KOPT-K1 (cell line): ENCODE measurements at regions not wholly inside any gene's neighbourhood (a gene's known extent, or its start where the extent isn't known, plus 50 kb on each side); places are given as distances from the start of the nearest gene placed in this dataset.

Source experiments
- H3K27ac ChIP-seq: fragments of 200-600 bp; sonication (generic); 2 replicates; pipeline ENCODE4 v1.5.1; 2016; ENCODE audit warnings: antibody characterized with exemption, mild to moderate bottlenecking, low read depth, low read length; ENCODE audit not compliant: poor library complexity, severe bottlenecking
- H3K36me3 ChIP-seq: fragments of 200-600 bp; sonication (generic); 2 replicates; pipeline ENCODE4 v1.5.1; 2017; ENCODE audit warnings: antibody characterized with exemption, mild to moderate bottlenecking, low read length, moderate library complexity; ENCODE audit not compliant: insufficient read depth
- H3K9me3 ChIP-seq: fragments of 200-600 bp; sonication (generic); 2 replicates; pipeline ENCODE4 v1.5.1; 2017; ENCODE audit warnings: antibody characterized with exemption, low read length, mild to moderate bottlenecking; ENCODE audit not compliant: insufficient read depth, poor library complexity, severe bottlenecking

DNA sequence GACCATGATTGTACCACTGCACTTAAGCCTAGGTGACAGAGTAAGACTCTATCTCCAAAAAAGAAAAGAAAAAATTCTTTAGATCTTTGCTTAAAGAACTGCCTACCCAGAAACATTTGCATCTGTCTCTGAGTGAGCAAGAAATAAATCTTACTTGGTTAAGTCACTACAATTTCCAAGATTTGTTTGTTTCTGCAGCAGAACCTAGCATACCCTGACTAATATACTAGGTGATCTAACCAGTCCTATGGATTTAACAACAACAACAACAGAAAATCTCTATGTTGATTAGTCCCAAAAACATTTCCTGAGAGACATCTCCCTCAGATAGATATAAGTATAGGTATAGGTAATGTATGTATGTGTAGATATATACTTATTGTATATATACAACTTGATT is 549.3 kb upstream of the PSMD7 start:
- H3K36me3 ChIP-seq, result no peaks in the 10 kb centered on the region
- H3K27ac ChIP-seq, result no peak overlapping the region
- no peaks in the 10 kb centered on the region for H3K9me3 ChIP-seq

DNA sequence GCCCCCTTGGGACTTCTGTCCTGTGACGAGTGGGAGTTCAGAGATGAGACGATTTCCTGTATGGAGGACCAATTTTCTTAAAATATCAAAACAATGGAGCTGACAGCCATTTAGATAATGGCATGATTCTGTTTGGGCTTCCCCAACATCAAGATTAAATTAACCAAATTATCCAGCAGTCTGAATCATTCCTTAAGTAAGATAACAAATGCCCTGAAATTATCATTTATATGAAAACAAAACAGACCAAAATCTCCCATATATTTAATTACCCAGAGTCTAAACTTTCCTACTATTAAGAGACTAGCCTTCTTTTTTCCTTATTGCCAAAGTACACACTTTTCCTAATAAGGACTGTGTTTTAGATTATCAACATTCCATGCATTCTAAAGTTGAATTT is 550.1 kb upstream of the PSMD7 start:
- H3K36me3 ChIP-seq, result no peaks in the 10 kb centered on the region

DNA sequence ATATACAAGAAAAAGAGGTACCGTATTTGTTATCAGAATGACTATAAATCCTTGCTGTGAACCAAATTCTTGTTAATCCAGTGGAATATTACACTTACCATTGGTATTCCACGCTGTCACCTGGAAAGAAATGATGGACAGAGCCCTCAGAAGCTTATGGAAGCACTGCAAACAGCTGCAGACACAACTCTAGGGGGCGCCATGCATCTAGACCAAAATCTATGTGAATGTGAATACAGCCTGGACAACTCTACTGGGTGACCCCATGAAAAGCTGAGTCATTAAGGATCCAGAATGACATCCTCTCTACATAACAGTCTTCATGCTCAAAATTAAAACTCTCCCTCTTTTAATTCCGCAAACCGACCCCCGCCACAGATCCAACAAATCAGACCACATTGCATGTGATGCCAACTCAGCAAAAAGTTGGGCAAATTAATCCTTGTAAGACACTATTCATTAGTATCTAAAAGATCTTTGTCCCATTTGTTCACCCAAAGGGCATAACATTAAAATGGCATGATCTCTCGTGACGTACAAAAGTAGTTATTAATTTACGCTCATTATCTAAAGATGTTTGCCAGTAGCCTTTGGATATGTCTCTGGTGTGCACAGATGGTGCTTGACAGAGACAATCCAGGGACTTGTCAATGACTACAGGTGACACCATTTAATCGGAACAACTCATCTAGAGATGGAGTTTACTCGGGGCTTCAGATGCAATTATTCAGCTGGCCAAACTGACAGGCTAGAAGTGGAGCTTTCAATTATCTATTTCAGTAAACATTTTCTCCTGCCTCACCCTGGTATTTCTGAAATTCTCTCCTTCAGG is 552.7 kb upstream of the PSMD7 start:
- H3K36me3 ChIP-seq, result no peaks in the 10 kb centered on the region
- no peaks in the 10 kb centered on the region for H3K9me3 ChIP-seq
- no peak overlapping the region for H3K27ac ChIP-seq

More for the DNA sequence above, 550.1 kb upstream of the PSMD7 start:
- Histone ChIP-seq H3K27ac (no peak overlapping the region), H3K9me3 (no peaks in the 10 kb centered on the region)

DNA sequence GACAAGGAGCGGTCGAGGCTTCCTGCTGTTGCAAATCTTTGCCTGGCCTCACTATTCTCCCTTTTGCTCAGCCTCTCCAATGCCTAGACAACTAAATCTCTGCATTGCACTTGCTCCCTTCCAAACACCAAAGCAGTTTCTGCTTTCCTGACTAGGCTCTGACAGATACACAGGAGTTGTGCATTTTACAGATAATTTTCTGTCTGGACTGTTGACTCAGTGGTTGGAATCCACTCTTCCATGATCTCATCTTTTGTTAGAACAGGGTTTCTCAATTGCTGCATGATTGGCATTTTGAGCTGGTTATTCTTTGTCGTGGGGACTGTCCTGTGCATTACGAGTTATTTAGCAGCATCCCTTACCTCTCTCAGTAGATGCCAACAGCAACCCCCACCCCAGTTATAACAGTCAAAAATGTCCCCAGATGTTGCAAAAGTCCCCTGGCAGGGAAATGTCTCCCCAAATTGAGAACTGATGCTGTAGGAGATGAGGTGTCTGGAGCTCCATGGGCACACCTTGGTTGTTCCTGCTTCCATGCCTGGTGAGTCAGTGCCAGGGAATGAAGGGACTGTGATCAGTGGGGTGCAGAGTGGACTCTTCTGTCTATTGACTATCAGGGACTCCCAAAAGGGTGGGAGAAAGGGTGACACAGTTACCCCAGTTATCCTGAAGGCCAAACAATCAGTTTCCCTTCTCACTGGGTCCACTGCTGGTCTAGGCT is 557.4 kb upstream of the PSMD7 start:
- Histone ChIP-seq H3K27ac (no peak overlapping the region), H3K36me3 (no peaks in the 10 kb centered on the region)

DNA sequence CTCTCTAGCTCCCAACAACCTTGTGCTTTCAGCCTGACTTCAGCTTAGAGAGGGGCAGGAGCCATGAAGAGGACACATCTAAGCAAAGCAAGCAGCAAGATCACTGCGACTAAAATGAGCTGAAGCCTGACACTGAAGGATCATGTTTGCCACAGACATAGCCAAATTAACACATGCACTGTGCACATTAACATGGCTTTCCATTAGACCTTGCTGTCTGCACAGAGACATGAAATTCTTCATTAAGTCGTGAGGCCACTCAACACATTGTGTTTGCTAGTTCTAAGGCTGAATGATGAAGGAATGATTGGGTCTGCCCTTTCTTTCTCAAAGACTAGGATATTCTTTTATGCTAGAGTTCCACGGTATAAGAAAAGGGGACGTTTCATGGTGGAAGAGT is 558.3 kb upstream of the PSMD7 start:
- no peaks in the 10 kb centered on the region for H3K36me3 ChIP-seq
- H3K9me3 ChIP-seq, result no peaks in the 10 kb centered on the region
- no peak overlapping the region for H3K27ac ChIP-seq

More for the DNA sequence above, 557.4 kb upstream of the PSMD7 start:
- no peaks in the 10 kb centered on the region for H3K9me3 ChIP-seq

DNA sequence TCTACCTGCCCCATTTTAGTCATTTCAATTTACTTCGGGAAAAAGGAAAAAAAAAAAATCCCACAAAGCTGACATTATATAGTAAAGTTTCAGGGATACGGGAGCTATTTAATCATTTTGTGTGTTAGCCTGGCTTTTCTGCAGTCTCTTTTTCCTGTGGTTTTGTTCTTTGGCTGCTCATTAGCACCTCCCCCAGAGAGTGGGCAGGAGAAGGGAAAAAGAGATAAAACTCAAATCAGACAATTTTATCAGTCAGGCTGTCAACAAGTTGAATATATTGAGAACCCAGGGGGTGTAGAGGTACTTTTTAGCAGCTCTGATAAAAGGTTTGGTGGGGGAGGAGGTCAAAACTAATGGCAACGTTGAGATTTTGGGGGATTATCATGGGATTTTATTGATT is 559.0 kb upstream of the PSMD7 start:
- Histone ChIP-seq H3K27ac (no peak overlapping the region), H3K9me3 (no peaks in the 10 kb centered on the region), H3K36me3 (no peaks in the 10 kb centered on the region)

DNA sequence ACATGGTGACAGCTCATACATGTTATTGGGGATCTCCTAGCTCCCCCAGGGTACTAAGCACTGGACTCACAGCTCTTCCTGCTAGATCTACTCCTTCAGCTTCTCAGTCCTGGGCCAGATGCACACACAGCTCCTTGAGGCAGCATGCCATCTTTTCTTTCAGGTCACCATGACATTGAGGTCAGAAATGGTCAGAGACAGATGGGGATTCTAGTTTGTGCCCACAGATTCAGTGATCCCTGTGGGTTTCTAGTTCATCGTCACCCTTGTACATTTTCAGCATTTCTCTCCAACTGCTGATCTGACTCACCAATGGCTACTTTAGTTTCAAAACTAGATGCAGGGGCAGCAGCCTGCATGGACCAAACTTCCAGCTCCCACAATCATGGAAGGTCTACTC is 560.7 kb upstream of the PSMD7 start:
- no peaks in the 10 kb centered on the region for H3K36me3 ChIP-seq
- no peaks in the 10 kb centered on the region for H3K9me3 ChIP-seq
- no peak overlapping the region for H3K27ac ChIP-seq

DNA sequence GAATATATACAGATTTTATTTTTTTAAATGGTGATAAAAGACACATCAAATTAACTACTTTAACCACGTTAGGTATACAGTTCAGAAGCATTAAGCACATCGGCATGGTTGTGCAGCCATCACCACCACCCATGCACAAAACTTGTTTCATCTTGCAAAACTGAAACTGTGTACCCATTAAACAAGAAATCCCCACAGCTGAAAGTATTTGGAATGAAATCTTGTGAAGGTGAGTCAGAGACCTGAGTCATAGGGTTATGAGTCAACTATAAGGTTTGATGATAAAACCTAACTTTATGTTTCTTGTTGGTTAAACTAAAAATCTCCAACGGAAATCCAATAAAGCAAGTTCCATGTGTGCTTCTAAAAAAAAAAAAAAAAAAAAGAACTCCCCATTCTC is 561.6 kb upstream of the PSMD7 start:
- Histone ChIP-seq H3K9me3 (no peaks in the 10 kb centered on the region), H3K36me3 (no peaks in the 10 kb centered on the region), H3K27ac (no peak overlapping the region)

DNA sequence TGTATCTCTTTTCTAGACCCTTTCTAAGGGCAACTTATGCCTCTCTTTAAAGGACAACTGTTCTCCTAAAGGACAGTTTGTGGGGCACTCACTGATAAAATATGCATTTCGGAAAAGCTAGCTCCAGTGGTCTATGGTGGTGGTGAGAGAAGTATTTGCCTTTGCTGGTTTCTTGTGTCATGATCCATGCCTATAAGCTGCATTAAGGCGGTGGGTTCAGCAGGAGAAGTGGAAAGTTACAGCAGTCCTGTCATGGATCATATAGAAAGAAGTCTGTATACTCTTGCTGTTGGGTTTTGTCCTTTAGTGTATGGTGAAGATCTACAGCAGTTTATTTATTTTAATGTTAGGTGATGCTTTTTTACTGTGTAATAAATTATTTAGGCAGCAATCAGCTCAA is 563.9 kb upstream of the PSMD7 start:
- no peak overlapping the region for H3K27ac ChIP-seq
- no peaks in the 10 kb centered on the region for H3K9me3 ChIP-seq
- H3K36me3 ChIP-seq, result no peaks in the 10 kb centered on the region

DNA sequence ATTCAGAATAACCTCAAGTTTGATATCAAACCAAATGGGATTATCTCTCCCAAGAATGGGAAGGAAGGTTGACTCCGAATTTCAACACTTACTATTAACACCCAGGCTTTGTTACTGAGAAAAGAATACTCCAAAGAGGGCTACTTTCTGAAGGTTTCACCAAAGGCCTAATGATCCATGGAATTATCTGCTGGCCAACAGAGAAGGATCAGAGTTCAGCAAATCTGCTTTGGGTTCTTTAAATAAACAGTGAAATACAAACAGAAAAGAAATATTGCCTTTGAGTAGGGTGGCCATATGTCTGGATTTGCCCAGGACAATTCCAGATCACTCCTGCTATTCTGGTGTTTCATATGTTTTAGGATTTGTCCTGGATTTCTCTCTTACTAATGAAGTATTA is 564.5 kb upstream of the PSMD7 start:
- Histone ChIP-seq H3K9me3 (no peaks in the 10 kb centered on the region), H3K36me3 (no peaks in the 10 kb centered on the region), H3K27ac (no peak overlapping the region)

DNA sequence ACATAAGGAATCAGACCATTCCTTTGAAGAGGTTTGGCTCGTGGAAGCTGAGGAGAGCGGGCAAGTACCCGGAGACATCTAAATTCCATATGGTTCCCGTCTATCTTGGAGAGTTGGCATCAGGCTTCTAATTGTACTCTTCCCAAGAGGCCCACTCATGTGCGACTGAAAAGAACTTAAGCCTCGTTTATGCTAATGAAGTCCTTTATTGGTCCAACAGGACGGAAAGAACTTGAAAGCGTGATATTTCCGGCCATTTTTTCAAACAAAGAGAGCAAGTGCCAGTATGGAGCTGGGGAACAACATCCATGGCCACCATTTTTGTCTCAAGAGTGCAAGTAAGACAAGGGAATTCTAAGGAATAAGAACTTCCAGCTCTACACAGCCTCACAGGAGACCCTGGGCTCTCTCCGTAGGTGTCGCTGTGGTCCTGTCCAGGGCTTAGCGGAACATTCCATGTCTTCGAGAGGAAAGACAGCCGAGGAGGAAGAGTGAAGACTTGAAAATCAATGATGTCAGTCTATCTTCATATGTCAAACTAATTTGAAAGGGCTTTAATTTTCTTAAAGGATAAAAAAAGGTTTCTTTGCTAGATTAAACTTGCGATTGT is 566.0 kb upstream of the PSMD7 start:
- Histone ChIP-seq H3K27ac (no peak overlapping the region), H3K36me3 (no peaks in the 10 kb centered on the region), H3K9me3 (no peaks in the 10 kb centered on the region)

DNA sequence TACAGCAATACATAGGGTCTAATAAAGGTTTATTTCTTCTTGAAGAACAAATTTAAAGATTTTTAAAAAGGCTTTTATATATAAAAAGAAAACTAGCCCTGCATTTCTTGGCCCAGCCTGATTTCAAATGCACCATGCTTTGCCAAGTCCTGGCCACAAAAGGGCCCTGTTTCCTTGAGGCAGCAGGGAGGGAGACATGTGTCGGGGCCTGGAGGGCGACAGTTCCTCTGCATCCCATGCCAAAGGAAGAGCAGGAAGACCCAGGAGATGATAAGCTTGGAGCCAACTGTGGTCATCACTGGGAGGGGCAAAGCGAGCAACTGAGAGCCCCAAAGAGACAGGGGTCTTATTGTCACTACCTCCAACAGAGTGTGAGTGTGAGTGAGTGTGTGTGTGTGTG is 571.5 kb upstream of the PSMD7 start:
- Histone ChIP-seq H3K27ac (no peak overlapping the region), H3K36me3 (no peaks in the 10 kb centered on the region), H3K9me3 (no peaks in the 10 kb centered on the region)

DNA sequence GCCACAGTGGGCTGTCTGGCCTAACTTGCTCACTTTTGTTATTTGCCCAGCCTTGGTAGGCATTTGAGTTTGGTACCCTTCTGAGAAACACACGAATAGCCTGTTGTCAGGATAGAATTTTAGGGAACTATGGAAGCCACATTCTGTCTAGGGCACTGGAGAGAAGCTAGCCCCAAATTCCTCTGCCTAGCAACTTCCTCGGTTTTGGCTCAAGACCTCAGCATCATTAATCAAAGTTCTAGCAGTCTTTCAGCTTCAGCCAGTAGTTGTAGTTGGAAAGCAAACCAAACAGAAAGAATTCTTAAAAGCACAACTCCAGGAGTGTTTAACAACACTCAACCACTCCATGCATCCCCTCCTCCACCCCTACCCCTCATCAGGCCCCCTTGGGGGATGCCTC is 572.1 kb upstream of the PSMD7 start:
- no peak overlapping the region for H3K27ac ChIP-seq
- H3K9me3 ChIP-seq, result no peaks in the 10 kb centered on the region
- H3K36me3 ChIP-seq, result no peaks in the 10 kb centered on the region

DNA sequence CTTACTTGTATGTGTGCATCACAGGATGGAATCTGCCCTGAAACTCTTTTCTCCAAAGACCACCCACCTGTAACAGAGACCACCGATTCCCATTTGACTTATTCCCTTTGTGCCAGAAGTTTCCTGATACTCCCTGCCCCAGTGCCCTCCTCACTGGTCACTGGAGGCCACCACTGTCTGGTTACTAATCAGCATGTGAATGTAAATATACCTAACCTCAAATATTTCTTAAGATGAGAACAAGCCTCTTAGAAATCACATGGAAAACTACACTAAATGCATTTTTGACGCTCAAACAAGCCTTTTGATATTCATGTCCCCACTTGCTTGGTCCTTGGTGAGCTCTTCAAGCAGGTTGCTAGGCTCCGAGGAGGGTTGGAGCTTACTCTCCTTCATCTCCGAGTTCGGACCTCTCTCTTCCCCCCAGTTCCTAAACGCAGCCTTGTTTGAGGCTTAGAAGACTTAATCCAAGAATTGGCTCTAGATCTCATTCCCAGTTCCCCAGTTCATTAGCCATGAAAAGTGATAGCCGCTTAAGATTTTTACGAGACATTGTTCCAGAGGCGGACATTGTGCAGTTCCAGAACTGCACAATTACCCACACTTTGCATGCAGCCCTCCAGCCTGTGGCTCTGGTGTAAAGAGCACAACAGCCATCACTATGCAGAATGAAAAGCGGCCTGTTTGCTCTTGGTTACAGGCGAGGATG is 579.2 kb upstream of the PSMD7 start:
- H3K9me3 ChIP-seq, result no peaks in the 10 kb centered on the region
- no peaks in the 10 kb centered on the region for H3K36me3 ChIP-seq
- no peak overlapping the region for H3K27ac ChIP-seq

DNA sequence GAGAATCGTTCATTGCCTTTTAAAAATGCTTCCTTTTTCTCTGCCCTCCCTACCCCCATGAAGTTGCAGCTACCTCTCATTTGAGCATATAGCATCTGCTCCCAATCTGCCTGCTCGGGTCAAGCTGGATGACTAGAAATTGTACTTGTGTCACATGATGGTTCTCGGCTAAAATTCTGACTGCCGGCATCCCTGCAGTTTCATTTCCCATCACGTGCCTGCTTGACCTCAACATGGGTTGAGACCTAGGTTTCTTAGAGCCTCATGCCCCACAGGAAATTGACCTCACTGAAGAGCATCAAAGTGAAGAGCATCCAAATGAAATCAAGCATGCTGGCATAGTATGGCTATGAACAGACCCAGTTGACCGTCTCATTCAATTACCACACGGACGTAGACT is 581.6 kb upstream of the PSMD7 start:
- Histone ChIP-seq H3K36me3 (no peaks in the 10 kb centered on the region), H3K9me3 (no peaks in the 10 kb centered on the region), H3K27ac (no peak overlapping the region)
